Activated T-helper 1 cell treated with anti-CD3 and anti-CD28 coated beads, Interleukin-2, amount 50 U/mL, for 16 hours (primary cell): ENCODE measurements at regions not wholly inside any gene's neighbourhood (a gene's known extent, or its start where the extent isn't known, plus 50 kb on each side); places are given as distances from the start of the nearest gene placed in this dataset.
"Not testable (repeated sequence)": the region's sequence is repeated elsewhere in the genome, so short reads cannot be mapped to it uniquely, and the experiment has no call there.

Experiments
- DNase-seq, 2 donors: peaks; one replicate each; pipeline ENCODE4 v3.0.0-alpha.2; 2020; ENCODE audit warnings: low read depth in 1 of 2, low spot score in 1 of 2

- no peak for DNase-seq
Measured at GRCh38 chr7:112937651-112938415, 147.6 kb upstream of the TMEM168 start.

GRCh38 chr7:112933598-112933997 is 143.4 kb upstream of the TMEM168 start:
- DNase-seq: no peak

GRCh38 chr7:112930787-112931186 is 140.6 kb upstream of the TMEM168 start:
- DNase-seq: no peak

GRCh38 chr7:112929421-112929820 is 139.2 kb upstream of the TMEM168 start:
- DNase-seq: no peak

GRCh38 chr7:112926018-112926417 is 135.8 kb upstream of the TMEM168 start:
- DNase-seq: no peak

- not testable (repeated sequence) for DNase-seq
Measured at GRCh38 chr7:112922546-112922945, 132.4 kb upstream of the TMEM168 start.

GRCh38 chr7:112916431-112916830 is 126.2 kb upstream of the TMEM168 start:
- DNase-seq: not testable (repeated sequence)

GRCh38 chr7:112908086-112908485 is 117.9 kb upstream of the TMEM168 start:
- DNase-seq: no peak

GRCh38 chr7:112907658-112908057 is 117.5 kb upstream of the TMEM168 start:
- no peak for DNase-seq

GRCh38 chr7:112905950-112906349 is 115.8 kb upstream of the TMEM168 start:
- DNase-seq: no peak

GRCh38 chr7:112905413-112905812 is 115.2 kb upstream of the TMEM168 start:
- DNase-seq: no peak

GRCh38 chr7:112898432-112899290 is 108.5 kb upstream of the TMEM168 start:
- DNase-seq: no peak

GRCh38 chr7:112897839-112898431 is 107.7 kb upstream of the TMEM168 start:
- no peak for DNase-seq

- DNase-seq: no peak
Measured at GRCh38 chr7:112896026-112896601, 105.9 kb upstream of the TMEM168 start.

GRCh38 chr7:112892263-112892662 is 102.1 kb upstream of the TMEM168 start:
- DNase-seq: no peak

GRCh38 chr7:112891698-112892097 is 101.5 kb upstream of the TMEM168 start:
- no peak for DNase-seq

- DNase-seq: no peak
Measured at GRCh38 chr7:112889834-112890438, 99.7 kb upstream of the TMEM168 start.

- no peak for DNase-seq
Measured at GRCh38 chr7:112889268-112889667, 99.1 kb upstream of the TMEM168 start.

- no peak for DNase-seq
Measured at GRCh38 chr7:112888781-112889180, 98.6 kb upstream of the TMEM168 start.

GRCh38 chr7:112887976-112888375 is 97.8 kb upstream of the TMEM168 start:
- no peak for DNase-seq

- DNase-seq: no peak
Measured at GRCh38 chr7:112887337-112887736, 97.1 kb upstream of the TMEM168 start.
